ENCODE measurements at regions not wholly inside any gene's neighbourhood (a gene's known extent, or its start where the extent isn't known, plus 50 kb on each side); places are given as distances from the start of the nearest gene placed in this dataset.
A peak's percentile ranks its signal among the peaks of the same experiment; 100 is the strongest.

GRCh38 chr6:131383421-131384411 lies 189.3 kb upstream of the ARG1 start:
- DNase-seq (ENCODE audit: low read depth in 2 of 2): peak in 1 of 2 experiments; percentile 8

GRCh38 chr6:131387562-131388447 lies 185.2 kb upstream of the ARG1 start:
- DNase-seq (ENCODE audit: low read depth in 2 of 2): no peak

- DNase-seq (ENCODE audit: low read depth in 2 of 2): no peak
These were observed 182.7 kb upstream of the ARG1 start for GRCh38 chr6:131390322-131390721.

- no peak for DNase-seq (ENCODE audit: low read depth in 2 of 2)
These were observed 181.9 kb upstream of the ARG1 start for GRCh38 chr6:131391116-131391515.

GRCh38 chr6:131393433-131393832 lies 179.6 kb upstream of the ARG1 start:
- no peak for DNase-seq (ENCODE audit: low read depth in 2 of 2)

- no peak for DNase-seq (ENCODE audit: low read depth in 2 of 2)
These were observed 178.1 kb upstream of the ARG1 start for GRCh38 chr6:131394768-131395432.

GRCh38 chr6:131398176-131398575 lies 174.8 kb upstream of the ARG1 start:
- no peak for DNase-seq (ENCODE audit: low read depth in 2 of 2)

- DNase-seq (ENCODE audit: low read depth in 2 of 2): no peak
These were observed 173.6 kb upstream of the ARG1 start for GRCh38 chr6:131399433-131399832.

GRCh38 chr6:131400054-131400778 lies 172.8 kb upstream of the ARG1 start:
- DNase-seq (ENCODE audit: low read depth in 2 of 2): peak; percentile 74 to 76

- DNase-seq (ENCODE audit: low read depth in 2 of 2): no peak
These were observed 172.1 kb upstream of the ARG1 start for GRCh38 chr6:131400779-131401496.

GRCh38 chr6:131408811-131409210 lies 164.2 kb upstream of the ARG1 start:
- no peak for DNase-seq (ENCODE audit: low read depth in 2 of 2)

- DNase-seq (ENCODE audit: low read depth in 2 of 2): no peak
These were observed 162.2 kb upstream of the ARG1 start for GRCh38 chr6:131410785-131411184.

GRCh38 chr6:131412960-131413830 lies 159.8 kb upstream of the ARG1 start:
- DNase-seq (ENCODE audit: low read depth in 2 of 2): no peak

GRCh38 chr6:131413831-131414191 lies 159.2 kb upstream of the ARG1 start:
- no peak for DNase-seq (ENCODE audit: low read depth in 2 of 2)

GRCh38 chr6:131414956-131415355 lies 158.1 kb upstream of the ARG1 start:
- no peak for DNase-seq (ENCODE audit: low read depth in 2 of 2)

GRCh38 chr6:131418441-131418840 lies 154.6 kb upstream of the ARG1 start:
- no peak for DNase-seq (ENCODE audit: low read depth in 2 of 2)

- no peak for DNase-seq (ENCODE audit: low read depth in 2 of 2)
These were observed 153.3 kb upstream of the ARG1 start for GRCh38 chr6:131419702-131420101.

GRCh38 chr6:131424016-131424415 lies 149.0 kb upstream of the ARG1 start:
- no peak for DNase-seq (ENCODE audit: low read depth in 2 of 2)

- DNase-seq (ENCODE audit: low read depth in 2 of 2): no peak
These were observed 148.6 kb upstream of the ARG1 start for GRCh38 chr6:131424475-131424874.

Data from fibroblast of skin of left quadriceps (primary cell).